ENCODE measurements at regions not wholly inside any gene's neighbourhood (a gene's known extent, or its start where the extent isn't known, plus 50 kb on each side); places are given as distances from the start of the nearest gene placed in this dataset.
A peak's percentile ranks its signal among the peaks of the same experiment; 100 is the strongest.
"Not testable (repeated sequence)": the region's sequence is repeated elsewhere in the genome, so short reads cannot be mapped to it uniquely, and the experiment has no call there.

- DNase-seq (ENCODE audit: extremely low read depth in 1 of 2, low read depth in 1 of 2) = no peak
Measured at GRCh38 chr15:98546329-98546728, 102.0 kb upstream of the IGF1R start.

GRCh38 chr15:98547275-98547674 is 101.1 kb upstream of the IGF1R start:
- no peak for DNase-seq (ENCODE audit: extremely low read depth in 1 of 2, low read depth in 1 of 2)

- DNase-seq (ENCODE audit: extremely low read depth in 1 of 2, low read depth in 1 of 2) = no peak
Measured at GRCh38 chr15:98547741-98548138, 100.6 kb upstream of the IGF1R start.

GRCh38 chr15:98548139-98548971 is 100.0 kb upstream of the IGF1R start:
- peak in 1 of 2 donors; percentile 40 for DNase-seq (ENCODE audit: extremely low read depth in 1 of 2, low read depth in 1 of 2)

- no peak for DNase-seq (ENCODE audit: extremely low read depth in 1 of 2, low read depth in 1 of 2)
Measured at GRCh38 chr15:98549003-98549402, 99.3 kb upstream of the IGF1R start.

- DNase-seq (ENCODE audit: extremely low read depth in 1 of 2, low read depth in 1 of 2) = no peak
Measured at GRCh38 chr15:98549741-98550140, 98.6 kb upstream of the IGF1R start.

GRCh38 chr15:98550363-98550762 is 98.0 kb upstream of the IGF1R start:
- DNase-seq (ENCODE audit: extremely low read depth in 1 of 2, low read depth in 1 of 2) = not testable (repeated sequence)

- no peak for DNase-seq (ENCODE audit: extremely low read depth in 1 of 2, low read depth in 1 of 2)
Measured at GRCh38 chr15:98551936-98552562, 96.3 kb upstream of the IGF1R start.

- no peak for DNase-seq (ENCODE audit: extremely low read depth in 1 of 2, low read depth in 1 of 2)
Measured at GRCh38 chr15:98554272-98555172, 93.8 kb upstream of the IGF1R start.

- no peak for DNase-seq (ENCODE audit: extremely low read depth in 1 of 2, low read depth in 1 of 2)
Measured at GRCh38 chr15:98555173-98555515, 93.2 kb upstream of the IGF1R start.

GRCh38 chr15:98556321-98556720 is 92.0 kb upstream of the IGF1R start:
- no peak for DNase-seq (ENCODE audit: extremely low read depth in 1 of 2, low read depth in 1 of 2)

- DNase-seq (ENCODE audit: extremely low read depth in 1 of 2, low read depth in 1 of 2) = no peak
Measured at GRCh38 chr15:98560338-98560737, 88.0 kb upstream of the IGF1R start.

- no peak for DNase-seq (ENCODE audit: extremely low read depth in 1 of 2, low read depth in 1 of 2)
Measured at GRCh38 chr15:98561169-98561941, 87.0 kb upstream of the IGF1R start.

GRCh38 chr15:98562331-98562937 is 85.9 kb upstream of the IGF1R start:
- DNase-seq (ENCODE audit: extremely low read depth in 1 of 2, low read depth in 1 of 2) = no peak

GRCh38 chr15:98565566-98565965 is 82.8 kb upstream of the IGF1R start:
- no peak for DNase-seq (ENCODE audit: extremely low read depth in 1 of 2, low read depth in 1 of 2)

GRCh38 chr15:98567951-98568350 is 80.4 kb upstream of the IGF1R start:
- no peak for DNase-seq (ENCODE audit: extremely low read depth in 1 of 2, low read depth in 1 of 2)

- DNase-seq (ENCODE audit: extremely low read depth in 1 of 2, low read depth in 1 of 2) = no peak
Measured at GRCh38 chr15:98568382-98569017, 79.8 kb upstream of the IGF1R start.

GRCh38 chr15:98570119-98570518 is 78.2 kb upstream of the IGF1R start:
- DNase-seq (ENCODE audit: extremely low read depth in 1 of 2, low read depth in 1 of 2) = no peak

GRCh38 chr15:98580572-98580971 is 67.8 kb upstream of the IGF1R start:
- no peak for DNase-seq (ENCODE audit: extremely low read depth in 1 of 2, low read depth in 1 of 2)

GRCh38 chr15:98581715-98582114 is 66.6 kb upstream of the IGF1R start:
- DNase-seq (ENCODE audit: extremely low read depth in 1 of 2, low read depth in 1 of 2) = no peak

All from stimulated activated CD8-positive, alpha-beta memory T cell treated with anti-CD3 and anti-CD28 coated beads, Interleukin-7, amount 100 ng/mL, for 48 hours (primary cell).